Keratinocyte (primary cell): ENCODE measurements at regions not wholly inside any gene's neighbourhood (a gene's known extent, or its start where the extent isn't known, plus 50 kb on each side); places are given as distances from the start of the nearest gene placed in this dataset.

Source experiments
- DNase-seq: peaks from one replicate; pipeline ENCODE4 v3.0.0-alpha.2; 2011; ENCODE audit warnings: low read depth, missing footprints, low spot score
- FAIRE-seq: peaks from 2 replicates; lab custom pipeline; 2011; peaks lifted over from hg19 to GRCh38; lab: Jason Lieb, UNC
- H2AFZ ChIP-seq: 2 replicates; pipeline ENCODE4 v1.6.0; 2012; ENCODE audit warnings: low read length, control low read depth, inconsistent platforms; ENCODE audit not compliant: control insufficient read depth
- H3K27ac ChIP-seq: 2 replicates; pipeline ENCODE4 v1.5.1; 2011; ENCODE audit warnings: low read length; ENCODE audit not compliant: control insufficient read depth, insufficient read depth
- H3K27me3 ChIP-seq: 3 replicates; pipeline ENCODE4 v1.6.0; 2011; ENCODE audit warnings: low read length; ENCODE audit not compliant: control insufficient read depth, insufficient read depth; ENCODE audit errors: extremely low read depth
- H3K36me3 ChIP-seq, 2 experiments: 2 replicates in 1 of 2; 3 replicates in 1 of 2; pipeline ENCODE4 v1.5.1; 2011; ENCODE audit warnings: low read length in 2 of 2, mild to moderate bottlenecking in 1 of 2; ENCODE audit not compliant: control insufficient read depth in 2 of 2, insufficient read depth in 2 of 2; ENCODE audit errors: extremely low read depth in 1 of 2
- H3K4me1 ChIP-seq: 3 replicates; pipeline ENCODE4 v1.5.1; 2011; ENCODE audit warnings: low read length; ENCODE audit not compliant: control insufficient read depth, insufficient read depth; ENCODE audit errors: extremely low read depth
- H3K4me2 ChIP-seq: 3 replicates; pipeline ENCODE4 v1.6.0; 2011; ENCODE audit warnings: low read depth, low read length; ENCODE audit not compliant: control insufficient read depth, insufficient read depth; ENCODE audit errors: extremely low read depth
- H3K4me3 ChIP-seq, 3 experiments: fragments of 200-600 bp in 1 of 3; sonication (generic) in 1 of 3; 2 replicates in 2 of 3; 3 replicates in 1 of 3; pipeline ENCODE4 v1.5.1; 2011 to 2016; ENCODE audit warnings: low read length in 3 of 3, mild to moderate bottlenecking in 3 of 3, control low read depth in 2 of 3, inconsistent platforms in 1 of 3, low read depth in 1 of 3, mixed read lengths in 1 of 3, mixed run types in 1 of 3, moderate library complexity in 1 of 3; ENCODE audit not compliant: control insufficient read depth in 2 of 3, insufficient read depth in 2 of 3; ENCODE audit errors: extremely low read depth in 1 of 3
- H3K79me2 ChIP-seq: 2 replicates; pipeline ENCODE4 v1.6.0; 2012; ENCODE audit warnings: low read length; ENCODE audit not compliant: control insufficient read depth, insufficient read depth
- H3K9ac ChIP-seq: 3 replicates; pipeline ENCODE4 v1.6.0; 2011; ENCODE audit warnings: low read length; ENCODE audit not compliant: control insufficient read depth, insufficient read depth; ENCODE audit errors: extremely low read depth
- H3K9me1 ChIP-seq: 3 replicates; pipeline ENCODE4 v1.6.0; 2011; ENCODE audit warnings: low read length; ENCODE audit not compliant: control insufficient read depth, insufficient read depth; ENCODE audit errors: extremely low read depth
- H3K9me3 ChIP-seq: 2 replicates; pipeline ENCODE4 v1.5.1; 2012; ENCODE audit warnings: low read depth, low read length; ENCODE audit not compliant: control insufficient read depth
- H4K20me1 ChIP-seq: 3 replicates; pipeline ENCODE4 v1.6.0; 2011; ENCODE audit warnings: low read length; ENCODE audit not compliant: control insufficient read depth, insufficient read depth; ENCODE audit errors: extremely low read depth
- CTCF ChIP-seq, 3 experiments: IDR thresholded peaks in 1 of 3; conservative IDR thresholded peaks in 1 of 3; optimal IDR thresholded peaks in 1 of 3; 2 replicates in 2 of 3; 3 replicates in 1 of 3; pipeline versions ENCODE3 to v1.5.1; 2011; ENCODE audit warnings: low read length in 3 of 3, mild to moderate bottlenecking in 3 of 3, moderate library complexity in 2 of 3, control low read depth in 1 of 3, inconsistent platforms in 1 of 3; ENCODE audit not compliant: insufficient read depth in 2 of 3; ENCODE audit errors: extremely low read depth in 1 of 3
- EZH2 ChIP-seq: IDR thresholded peaks from one replicate; pipeline ENCODE4 v1.6.1; 2012; ENCODE audit warnings: inconsistent platforms, mild to moderate bottlenecking, low read length, moderate library complexity
- dilution Hi-C: fragments of 300-500 bp; cut with MboI; formaldehyde crosslinking; loops from one replicate; pipeline ENCODE4 v1.7.0; 2020; ENCODE audit warnings: low sequenced_read_pairs; ENCODE audit not compliant: extremely low pct_ligation_motif_present

- no peak for FAIRE-seq
Observed at GRCh38 chr7:18288322-18289037, 207.1 kb upstream of the HDAC9 start.

GRCh38 chr7:18289788-18290187 is 205.8 kb upstream of the HDAC9 start:
- no peaks in the 10 kb centered on the region for H3K9me3 ChIP-seq
- no peak for DNase-seq
- H3K4me3 ChIP-seq: no peak overlapping the region
- H3K27ac ChIP-seq: no peak overlapping the region
- H3K9ac ChIP-seq: no peak overlapping the region
- no peaks in the 10 kb centered on the region for H3K27me3 ChIP-seq
- H2AFZ ChIP-seq: no peak overlapping the region
- no peaks in the 10 kb centered on the region for H3K79me2 ChIP-seq
- H4K20me1 ChIP-seq: no peaks in the 10 kb centered on the region
- TF ChIP-seq EZH2 (no peak), CTCF (optimal IDR thresholded peaks at IDR 0.05 in 1 of 3, IDR thresholded peaks at IDR 0.05 in 1 of 3, conservative IDR thresholded peaks at IDR 0.05 in 1 of 3; ENCODE audit: extremely low read depth in 1 of 3, insufficient read depth in 2 of 3, low read length in 3 of 3) (no peak)
- no peak for FAIRE-seq
- no peak overlapping the region for H3K4me2 ChIP-seq
- H3K4me1 ChIP-seq: no peaks in the 10 kb centered on the region
- dilution Hi-C loops: no loop called here
- H3K36me3 ChIP-seq: no peaks in the 10 kb centered on the region
- H3K9me1 ChIP-seq: no peaks in the 10 kb centered on the region

More at GRCh38 chr7:18288322-18289037, 207.1 kb upstream of the HDAC9 start:
- no peak overlapping the region for H3K27ac ChIP-seq
- H3K9me1 ChIP-seq: no peaks in the 10 kb centered on the region
- no peaks in the 10 kb centered on the region for H3K9me3 ChIP-seq
- H3K9ac ChIP-seq: no peak overlapping the region
- dilution Hi-C loops: no loop called here
- DNase-seq: no peak
- H3K36me3 ChIP-seq: no peaks in the 10 kb centered on the region
- H3K4me2 ChIP-seq: no peak overlapping the region
- no peak for TF ChIP-seq EZH2
- TF ChIP-seq CTCF (optimal IDR thresholded peaks at IDR 0.05 in 1 of 3, IDR thresholded peaks at IDR 0.05 in 1 of 3, conservative IDR thresholded peaks at IDR 0.05 in 1 of 3; ENCODE audit: extremely low read depth in 1 of 3, insufficient read depth in 2 of 3, low read length in 3 of 3): no peak
- no peaks in the 10 kb centered on the region for H3K27me3 ChIP-seq
- H3K79me2 ChIP-seq: no peaks in the 10 kb centered on the region
- no peaks in the 10 kb centered on the region for H3K4me1 ChIP-seq
- no peaks in the 10 kb centered on the region for H4K20me1 ChIP-seq
- no peak overlapping the region for H3K4me3 ChIP-seq
- no peak overlapping the region for H2AFZ ChIP-seq
